Daoy (cell line): ENCODE measurements at regions not wholly inside any gene's neighbourhood (a gene's known extent, or its start where the extent isn't known, plus 50 kb on each side); places are given as distances from the start of the nearest gene placed in this dataset.

Source experiments
- DNase-seq: peaks from one replicate; pipeline ENCODE4 v3.0.0-alpha.2; 2015; ENCODE audit warnings: low read depth

DNA sequence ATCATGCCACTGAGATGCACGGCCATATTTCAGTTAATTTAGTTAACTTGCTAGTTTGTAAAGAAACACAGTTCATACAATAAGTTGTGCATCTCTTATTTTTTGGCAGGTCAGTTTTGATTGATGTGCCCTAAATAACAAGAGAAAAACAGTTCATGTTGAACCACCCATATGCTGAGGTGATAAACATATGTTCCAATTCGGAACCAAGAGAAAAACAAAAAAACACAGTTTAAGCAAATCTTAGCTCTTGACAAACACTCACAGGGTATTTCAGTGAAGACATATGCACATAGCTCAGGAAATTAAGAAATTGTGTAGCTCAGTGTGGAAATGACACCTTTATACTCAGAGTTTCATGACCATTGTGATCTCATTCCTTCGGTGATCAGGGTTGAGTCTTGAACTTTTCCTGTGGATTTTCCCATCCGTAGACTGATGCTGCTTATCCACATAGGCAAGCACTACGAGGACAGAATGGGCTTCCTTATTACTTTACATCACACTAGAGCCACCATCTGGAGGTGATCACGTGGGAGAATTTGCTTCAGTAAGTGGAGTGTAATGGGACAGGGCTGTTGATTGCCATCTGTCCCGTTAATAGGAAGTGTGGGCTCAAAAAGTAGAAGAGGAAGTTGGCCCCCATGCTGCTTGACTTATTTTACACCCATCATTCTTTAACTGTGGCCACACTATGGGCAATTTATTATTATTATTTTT lies 773.0 kb downstream of the MTRR start:
- DNase-seq: no peak

DNA sequence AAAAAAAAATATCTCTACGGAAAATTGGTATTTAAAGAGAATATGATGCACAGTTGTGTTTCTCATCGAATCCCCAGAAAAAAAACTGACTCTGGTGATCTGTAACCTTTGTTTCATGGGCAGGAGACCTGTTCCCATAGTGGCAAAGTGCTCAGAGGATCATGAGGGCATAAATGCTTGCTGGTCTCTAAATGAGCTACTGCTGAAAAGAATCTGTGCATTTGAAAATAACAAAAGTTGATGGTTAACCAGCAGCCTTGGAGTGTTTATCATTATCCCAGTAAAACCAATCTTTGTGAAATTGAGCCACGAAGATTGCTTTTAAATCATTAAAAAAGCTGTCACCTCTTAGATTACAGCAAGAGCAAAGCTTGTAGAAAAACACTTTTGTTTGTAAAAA lies 775.4 kb downstream of the MTRR start:
- DNase-seq: no peak

- no peak for DNase-seq
Measured at GRCh38 chr5:8647111-8647510, 778.2 kb downstream of the MTRR start.

- DNase-seq: no peak
Measured at GRCh38 chr5:8650186-8650585, 781.2 kb downstream of the MTRR start.

- DNase-seq: no peak
Measured at GRCh38 chr5:8660133-8660893, 791.4 kb downstream of the MTRR start.

DNA sequence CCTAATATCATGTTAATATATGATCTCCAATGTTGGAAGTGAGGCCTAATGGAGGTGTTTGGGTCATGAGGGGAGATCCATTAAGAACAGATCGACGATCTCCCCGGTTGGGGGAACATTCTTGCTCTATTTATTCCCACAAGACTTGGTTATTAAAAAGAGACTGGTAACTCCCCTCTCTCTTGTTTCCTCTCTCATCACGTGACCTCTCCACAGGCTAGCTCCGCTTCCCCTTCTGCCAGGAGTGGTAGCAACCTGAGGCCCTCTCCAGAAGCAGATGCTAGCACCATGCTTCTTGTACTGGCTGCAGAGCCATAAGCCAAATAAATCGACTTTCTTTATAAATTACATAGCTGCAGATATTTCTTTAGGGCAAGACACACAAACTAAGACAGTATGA lies 794.4 kb downstream of the MTRR start:
- no peak for DNase-seq

GRCh38 chr5:8675182-8675581 lies 806.2 kb downstream of the MTRR start:
- no peak for DNase-seq

DNA sequence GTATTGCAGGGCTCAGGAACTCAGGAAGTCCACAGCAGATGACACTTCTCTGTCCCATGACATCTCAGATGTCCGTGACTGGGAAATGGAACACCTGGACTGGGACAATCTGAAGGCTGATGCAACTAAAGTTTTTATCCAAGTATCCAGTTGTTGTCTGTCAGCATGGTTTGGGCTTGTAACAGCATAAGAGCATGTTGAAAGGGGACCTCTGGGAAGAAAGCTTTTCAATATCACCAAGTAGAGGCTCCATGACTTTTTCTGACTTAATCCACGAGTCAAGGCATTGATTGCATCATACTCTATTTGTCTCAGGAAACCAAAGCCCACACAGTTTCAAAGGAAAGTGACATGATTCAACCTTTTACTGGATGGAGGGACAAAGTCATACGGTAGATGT lies 807.7 kb downstream of the MTRR start:
- DNase-seq: no peak

DNA sequence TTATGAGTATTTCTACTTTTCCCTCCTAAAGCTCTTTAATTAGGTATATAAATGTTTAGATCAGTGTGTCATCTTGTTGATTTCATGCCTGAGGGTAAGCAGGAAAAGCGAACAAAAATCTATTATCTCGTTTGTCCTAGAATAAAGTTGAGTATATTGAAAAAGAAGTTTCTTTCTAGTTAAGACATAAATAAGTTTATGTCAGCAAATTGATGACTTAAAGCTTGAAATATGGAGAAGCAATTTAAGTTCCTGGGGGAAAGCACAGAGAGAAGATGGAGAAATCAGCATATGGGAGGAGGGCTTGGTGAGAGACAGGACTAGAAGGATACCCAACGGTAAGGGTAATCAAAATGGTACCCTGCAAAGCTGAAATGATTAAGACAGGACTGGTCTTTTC lies 813.4 kb downstream of the MTRR start:
- DNase-seq: no peak

DNA sequence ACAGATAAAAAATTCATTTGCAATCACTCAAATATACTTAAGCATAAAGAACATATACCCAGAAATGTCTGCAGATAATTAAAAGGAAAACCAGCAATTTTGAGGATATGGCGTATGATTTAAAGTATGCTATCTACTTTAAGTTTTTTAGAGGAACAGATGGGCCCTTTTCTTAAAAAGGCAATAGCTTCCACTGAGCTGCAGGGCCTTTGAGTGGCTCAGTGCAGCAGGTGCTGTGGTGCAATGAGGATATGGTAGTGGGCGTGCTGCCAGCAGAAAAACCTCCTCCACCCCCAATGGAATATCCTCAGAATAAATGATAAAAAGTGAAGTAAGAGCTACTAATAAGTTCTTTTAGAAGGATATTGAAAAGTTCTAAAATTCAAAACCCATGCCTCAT lies 814.5 kb downstream of the MTRR start:
- DNase-seq: no peak

DNA sequence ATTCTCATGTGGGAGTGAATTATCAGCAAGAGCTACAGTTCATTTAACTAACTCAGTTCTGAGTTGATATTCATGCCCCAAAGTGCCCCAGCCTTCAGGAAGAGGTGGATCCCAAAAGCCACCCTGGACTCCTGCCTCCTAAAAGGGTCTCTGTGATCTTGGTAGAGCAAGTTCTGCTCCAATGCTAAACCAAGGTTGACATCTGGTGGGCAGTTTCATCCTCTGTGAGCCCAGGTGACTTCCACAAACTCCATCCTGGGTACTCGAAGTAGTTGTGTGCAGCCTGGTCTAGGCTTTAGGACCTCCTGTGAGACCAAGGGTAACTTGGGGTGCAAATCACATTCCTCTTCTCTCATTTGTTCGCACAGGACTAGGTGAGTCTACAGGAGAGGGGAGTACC lies 816.8 kb downstream of the MTRR start:
- no peak for DNase-seq

DNA sequence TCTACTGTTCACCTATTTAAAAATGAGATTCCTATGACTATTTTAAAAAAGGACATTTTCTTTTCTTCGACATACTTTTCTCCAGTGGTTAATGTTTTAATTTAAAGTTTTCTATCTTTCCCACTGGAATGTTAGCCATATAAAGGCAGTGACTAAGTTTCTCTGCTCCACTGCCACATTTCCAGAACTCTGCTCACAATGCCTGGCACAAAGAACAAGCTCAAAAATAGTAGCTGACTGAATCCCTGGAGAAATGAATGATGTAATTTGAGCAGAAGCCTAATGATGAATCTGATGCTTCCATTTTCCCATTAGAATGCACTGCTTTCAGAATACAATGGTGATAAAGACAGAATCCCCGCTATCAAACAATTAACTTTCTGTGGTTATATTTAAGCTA lies 817.8 kb downstream of the MTRR start:
- DNase-seq: no peak

- no peak for DNase-seq
Measured at GRCh38 chr5:8689773-8690172, 820.8 kb downstream of the MTRR start.

DNA sequence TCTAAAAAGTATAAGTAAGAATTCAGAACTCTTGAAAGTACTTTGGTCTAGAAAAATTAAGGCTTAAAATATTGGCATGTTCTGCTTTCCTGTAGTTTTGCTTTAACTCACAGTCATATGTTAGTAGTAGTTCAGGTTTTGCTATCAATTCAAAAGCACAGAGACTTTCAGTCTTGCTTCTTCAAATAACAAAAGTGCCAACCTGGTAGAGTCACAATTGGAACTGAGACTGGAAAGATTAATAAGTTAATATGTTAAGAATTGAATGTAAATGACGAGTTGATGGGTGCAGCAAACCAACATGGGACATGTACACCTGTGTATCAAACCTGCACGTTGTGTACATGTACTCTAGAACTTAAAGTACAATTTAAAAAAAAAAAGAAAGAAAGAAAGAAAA lies 822.3 kb downstream of the MTRR start:
- no peak for DNase-seq

DNA sequence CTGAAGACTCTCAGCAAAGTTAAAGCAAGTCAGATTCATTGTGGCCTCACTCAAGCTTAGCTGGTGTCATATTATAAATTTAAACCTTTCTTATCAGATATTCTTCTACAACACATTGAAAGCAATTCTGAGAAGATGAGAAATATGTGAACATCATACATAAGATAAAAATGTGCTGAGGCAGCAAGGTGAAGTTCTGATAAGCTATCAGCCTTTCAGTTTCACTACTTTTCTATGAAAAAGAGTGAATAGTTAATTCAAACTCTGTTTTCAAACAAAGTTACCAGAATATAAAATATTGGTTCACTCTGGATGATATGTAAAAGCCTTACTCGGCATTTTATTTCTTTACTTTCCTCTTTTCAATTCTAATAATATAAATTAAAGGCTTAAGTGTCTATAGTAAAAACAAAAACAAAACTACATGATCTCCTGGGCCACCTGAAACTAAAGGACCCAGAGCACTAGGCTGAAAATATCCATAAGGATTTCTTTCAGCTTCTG lies 824.4 kb downstream of the MTRR start:
- no peak for DNase-seq

GRCh38 chr5:8694545-8694944 lies 825.6 kb downstream of the MTRR start:
- DNase-seq: no peak

GRCh38 chr5:8695902-8696845 lies 827.2 kb downstream of the MTRR start:
- no peak for DNase-seq

GRCh38 chr5:8700222-8700621 lies 831.3 kb downstream of the MTRR start:
- no peak for DNase-seq

GRCh38 chr5:8700671-8701070 lies 831.7 kb downstream of the MTRR start:
- no peak for DNase-seq

- no peak for DNase-seq
Measured at GRCh38 chr5:8701251-8701650, 832.3 kb downstream of the MTRR start.

DNA sequence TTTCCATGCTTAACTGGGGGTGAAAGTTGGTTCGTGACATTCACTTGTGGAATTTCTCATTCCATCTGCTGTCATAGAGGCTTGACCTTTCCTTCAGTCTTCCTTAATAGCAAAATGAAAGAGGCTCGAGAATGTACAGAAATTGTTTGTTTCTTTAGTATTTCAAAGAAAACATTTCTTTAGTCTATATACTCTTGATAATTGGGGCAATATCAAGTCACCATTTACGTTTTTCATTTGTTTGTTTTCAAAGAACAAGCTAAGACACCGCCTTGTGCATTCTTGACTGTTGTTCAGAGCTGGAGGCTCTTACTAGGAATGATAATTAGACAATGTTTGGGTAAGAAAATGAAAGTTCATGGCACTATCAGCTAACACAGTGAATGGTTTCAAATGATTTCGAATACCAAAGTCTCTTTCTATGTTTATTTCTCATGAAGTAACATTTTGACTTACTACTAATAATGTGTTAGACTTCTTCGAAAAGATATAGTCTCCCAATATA lies 835.4 kb downstream of the SEMA5A start:
- no peak for DNase-seq

GRCh38 chr5:8714198-8714597 lies 831.7 kb downstream of the SEMA5A start:
- DNase-seq: no peak
